DMS79 (cell line): ENCODE measurements at regions not wholly inside any gene's neighbourhood (a gene's known extent, or its start where the extent isn't known, plus 50 kb on each side); places are given as distances from the start of the nearest gene placed in this dataset.

Source experiments
- DNase-seq: peaks from one replicate; lab custom pipeline; 2025; lab: John Stamatoyannopoulos, UW

GRCh38 chr2:145190031-145190703 is 670.2 kb upstream of the ZEB2 start:
- no peak for DNase-seq

- no peak for DNase-seq
These were observed 666.4 kb upstream of the ZEB2 start for GRCh38 chr2:145186303-145186702.

GRCh38 chr2:145185696-145186095 is 665.8 kb upstream of the ZEB2 start:
- no peak for DNase-seq

GRCh38 chr2:145184741-145185651 is 665.1 kb upstream of the ZEB2 start:
- DNase-seq, result peak; percentile 2

GRCh38 chr2:145169285-145169684 is 649.4 kb upstream of the ZEB2 start:
- no peak for DNase-seq

GRCh38 chr2:145168091-145168490 is 648.2 kb upstream of the ZEB2 start:
- no peak for DNase-seq

- DNase-seq, result no peak
These were observed 646.9 kb upstream of the ZEB2 start for GRCh38 chr2:145166731-145167302.

- no peak for DNase-seq
These were observed 641.7 kb upstream of the ZEB2 start for GRCh38 chr2:145161656-145162055.

GRCh38 chr2:145160855-145161254 is 640.9 kb upstream of the ZEB2 start:
- DNase-seq, result no peak

- no peak for DNase-seq
These were observed 639.8 kb upstream of the ZEB2 start for GRCh38 chr2:145159676-145160075.

- DNase-seq, result no peak
These were observed 638.0 kb upstream of the ZEB2 start for GRCh38 chr2:145157741-145158591.

- DNase-seq, result no peak
These were observed 637.2 kb upstream of the ZEB2 start for GRCh38 chr2:145157036-145157675.

- DNase-seq, result no peak
These were observed 636.3 kb upstream of the ZEB2 start for GRCh38 chr2:145156199-145156598.

GRCh38 chr2:145155196-145155595 is 635.3 kb upstream of the ZEB2 start:
- no peak for DNase-seq

- no peak for DNase-seq
These were observed 634.8 kb upstream of the ZEB2 start for GRCh38 chr2:145154731-145155130.

- DNase-seq, result no peak
These were observed 626.8 kb upstream of the ZEB2 start for GRCh38 chr2:145146691-145147090.

GRCh38 chr2:145144131-145144728 is 624.3 kb upstream of the ZEB2 start:
- no peak for DNase-seq

- DNase-seq, result no peak
These were observed 622.1 kb upstream of the ZEB2 start for GRCh38 chr2:145141981-145142380.

GRCh38 chr2:145140658-145141057 is 620.7 kb upstream of the ZEB2 start:
- no peak for DNase-seq

GRCh38 chr2:145138626-145139025 is 618.7 kb upstream of the ZEB2 start:
- DNase-seq, result no peak

- DNase-seq, result no peak
These were observed 618.0 kb upstream of the ZEB2 start for GRCh38 chr2:145137901-145138300.
